ENCODE measurements at regions not wholly inside any gene's neighbourhood (a gene's known extent, or its start where the extent isn't known, plus 50 kb on each side); places are given as distances from the start of the nearest gene placed in this dataset.

- DNase-seq = no peak
These were observed 258.9 kb downstream of the UACA start for GRCh38 chr15:70504299-70504951.

- DNase-seq = no peak
These were observed 259.5 kb downstream of the UACA start for GRCh38 chr15:70503798-70504298.

GRCh38 chr15:70503073-70503745 lies 260.1 kb downstream of the UACA start:
- no peak for DNase-seq

GRCh38 chr15:70502529-70502928 lies 260.8 kb downstream of the UACA start:
- DNase-seq = no peak

GRCh38 chr15:70501849-70502248 lies 261.5 kb downstream of the UACA start:
- no peak for DNase-seq

- DNase-seq = no peak
These were observed 262.1 kb downstream of the UACA start for GRCh38 chr15:70501121-70501727.

GRCh38 chr15:70499791-70500190 lies 263.6 kb downstream of the UACA start:
- no peak for DNase-seq

GRCh38 chr15:70498096-70498626 lies 265.2 kb downstream of the UACA start:
- DNase-seq = no peak

GRCh38 chr15:70497661-70498060 lies 265.7 kb downstream of the UACA start:
- no peak for DNase-seq

GRCh38 chr15:70495991-70496599 lies 267.3 kb downstream of the UACA start:
- DNase-seq = no peak

- DNase-seq = no peak
These were observed 268.3 kb downstream of the UACA start for GRCh38 chr15:70494852-70495571.

GRCh38 chr15:70494517-70494851 lies 268.9 kb downstream of the UACA start:
- DNase-seq = no peak

GRCh38 chr15:70493787-70494516 lies 269.4 kb downstream of the UACA start:
- no peak for DNase-seq

GRCh38 chr15:70493376-70493775 lies 270.0 kb downstream of the UACA start:
- no peak for DNase-seq

- DNase-seq = peak; percentile 68
These were observed 270.8 kb downstream of the UACA start for GRCh38 chr15:70492240-70493177.

- no peak for DNase-seq
These were observed 271.7 kb downstream of the UACA start for GRCh38 chr15:70491641-70492040.

- no peak for DNase-seq
These were observed 272.1 kb downstream of the UACA start for GRCh38 chr15:70491201-70491621.

GRCh38 chr15:70490838-70491155 lies 272.6 kb downstream of the UACA start:
- DNase-seq = no peak

GRCh38 chr15:70490148-70490837 lies 273.1 kb downstream of the UACA start:
- no peak for DNase-seq

Data from T-helper 9 cell (primary cell).